ENCODE measurements at regions not wholly inside any gene's neighbourhood (a gene's known extent, or its start where the extent isn't known, plus 50 kb on each side); places are given as distances from the start of the nearest gene placed in this dataset.

DNA sequence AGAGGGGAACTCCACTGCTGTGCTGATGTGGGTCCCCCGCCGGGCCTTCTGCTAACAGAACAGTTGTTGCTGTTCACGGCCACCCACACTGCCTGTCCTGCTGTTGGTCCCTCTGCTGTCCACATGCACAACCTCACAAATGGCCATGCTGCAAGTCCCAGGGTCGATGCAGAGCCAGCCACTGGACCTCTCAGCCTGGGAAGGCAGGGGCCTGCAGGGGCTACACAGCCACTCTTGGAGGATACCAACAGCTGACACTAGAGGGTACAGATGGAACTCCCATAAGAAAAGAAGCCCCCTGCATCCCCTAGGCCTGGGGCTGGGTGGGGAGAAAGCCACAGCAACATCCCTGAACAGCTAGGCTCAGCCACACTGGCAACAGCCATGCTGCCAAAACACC is 104.4 kb upstream of the IQSEC1 start:
- H3K27ac ChIP-seq, result no peak overlapping the region

DNA sequence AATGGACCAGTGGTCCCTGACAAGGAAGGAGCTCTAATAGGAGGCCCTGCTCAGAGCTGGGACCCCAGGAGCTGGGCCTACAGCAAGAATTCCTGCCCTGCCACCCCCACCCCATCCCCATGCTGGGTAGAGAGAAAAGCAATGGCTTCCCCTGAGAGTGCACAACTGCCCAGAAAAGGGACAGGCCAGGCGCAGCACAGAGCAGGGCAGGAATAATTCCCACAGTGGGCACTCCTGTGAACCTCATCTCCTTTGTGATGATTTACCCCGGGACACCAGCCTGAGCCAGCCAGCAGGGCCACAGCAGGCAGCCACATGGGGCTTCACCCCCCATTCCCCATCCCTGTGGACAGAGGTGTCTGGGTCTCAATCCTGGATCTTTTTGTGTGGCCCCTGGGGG is 104.0 kb upstream of the IQSEC1 start:
- no peak overlapping the region for H3K27ac ChIP-seq

More for the DNA sequence above, 104.4 kb upstream of the IQSEC1 start:
- DNase-seq (ENCODE audit: low read depth, low spot score), result no peak

GRCh38 chr3:13176445-13176844 is 103.2 kb upstream of the IQSEC1 start:
- DNase-seq (ENCODE audit: low read depth, low spot score), result no peak
- no peak overlapping the region for H3K27ac ChIP-seq

More for the DNA sequence above, 104.0 kb upstream of the IQSEC1 start:
- DNase-seq (ENCODE audit: low read depth, low spot score), result no peak

DNA sequence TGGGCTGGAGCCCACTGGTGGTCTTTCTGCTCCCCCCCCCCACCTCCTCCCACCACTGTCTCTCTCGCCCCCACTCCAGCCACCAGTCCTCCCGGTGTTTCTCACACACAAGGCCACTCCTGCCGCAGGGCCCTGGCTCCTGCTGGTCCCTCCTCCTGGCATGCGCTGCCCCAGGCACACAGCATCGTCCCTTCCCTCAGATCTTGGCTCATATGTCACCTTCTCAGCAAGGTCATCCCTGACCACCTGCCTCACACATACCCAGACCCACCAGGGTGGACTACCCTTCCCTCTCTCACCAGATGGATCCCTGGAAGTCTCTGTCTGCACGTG is 101.5 kb upstream of the IQSEC1 start:
- DNase-seq (ENCODE audit: low read depth, low spot score), result no peak

GRCh38 chr3:13174011-13174802 is 101.0 kb upstream of the IQSEC1 start:
- H3K27ac ChIP-seq, result no peak overlapping the region
- DNase-seq (ENCODE audit: low read depth, low spot score), result no peak

More for the DNA sequence above, 101.5 kb upstream of the IQSEC1 start:
- no peak overlapping the region for H3K27ac ChIP-seq

- H3K27ac ChIP-seq, result no peak overlapping the region
- no peak for DNase-seq (ENCODE audit: low read depth, low spot score)
These were observed 100.0 kb upstream of the IQSEC1 start for GRCh38 chr3:13173186-13173585.

DNA sequence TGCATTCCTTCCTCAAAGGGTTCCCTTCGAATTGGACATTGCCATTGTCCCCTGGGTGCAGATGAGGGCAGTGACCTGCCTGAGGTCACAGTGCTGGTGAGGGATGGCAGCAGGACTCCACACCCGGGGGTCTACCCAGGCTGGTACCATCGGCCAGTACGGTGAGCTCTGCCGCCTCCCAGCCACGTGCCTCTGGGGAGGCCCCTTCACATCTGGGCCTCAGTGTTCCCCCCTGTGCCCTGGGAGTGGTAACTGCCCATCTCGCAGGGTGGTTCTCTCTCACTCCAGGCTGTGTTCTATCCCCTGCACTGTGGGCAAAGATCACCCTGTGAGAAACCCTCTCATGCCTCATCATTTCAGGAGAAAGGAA is 99.4 kb upstream of the IQSEC1 start:
- no peak overlapping the region for H3K27ac ChIP-seq
- DNase-seq (ENCODE audit: low read depth, low spot score), result no peak

GRCh38 chr3:13171704-13172643 is 98.7 kb upstream of the IQSEC1 start:
- DNase-seq (ENCODE audit: low read depth, low spot score), result no peak
- no peak overlapping the region for H3K27ac ChIP-seq

- H3K27ac ChIP-seq, result no peak overlapping the region
- no peak for DNase-seq (ENCODE audit: low read depth, low spot score)
These were observed 97.1 kb upstream of the IQSEC1 start for GRCh38 chr3:13170317-13170716.

DNA sequence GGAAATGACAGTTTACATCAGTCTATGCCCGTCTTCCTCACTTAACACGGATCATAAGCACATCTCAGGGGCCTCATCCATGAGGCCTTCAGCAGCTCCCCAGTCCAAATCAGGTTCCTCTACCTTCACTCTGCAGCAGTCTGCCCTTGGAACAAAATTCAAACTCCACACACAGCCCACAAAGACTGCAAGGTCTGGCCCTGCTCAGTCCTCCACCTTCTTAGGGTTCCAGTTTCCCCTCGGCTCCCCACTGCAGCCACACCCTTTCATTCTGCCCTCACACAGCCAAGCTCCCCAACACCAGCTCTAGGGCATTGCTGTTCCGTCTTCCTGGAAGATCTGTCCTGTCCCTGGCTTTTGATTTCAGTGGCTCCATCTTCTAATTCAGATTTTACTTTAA is 95.2 kb upstream of the IQSEC1 start:
- DNase-seq (ENCODE audit: low read depth, low spot score), result no peak
- no peak overlapping the region for H3K27ac ChIP-seq

DNA sequence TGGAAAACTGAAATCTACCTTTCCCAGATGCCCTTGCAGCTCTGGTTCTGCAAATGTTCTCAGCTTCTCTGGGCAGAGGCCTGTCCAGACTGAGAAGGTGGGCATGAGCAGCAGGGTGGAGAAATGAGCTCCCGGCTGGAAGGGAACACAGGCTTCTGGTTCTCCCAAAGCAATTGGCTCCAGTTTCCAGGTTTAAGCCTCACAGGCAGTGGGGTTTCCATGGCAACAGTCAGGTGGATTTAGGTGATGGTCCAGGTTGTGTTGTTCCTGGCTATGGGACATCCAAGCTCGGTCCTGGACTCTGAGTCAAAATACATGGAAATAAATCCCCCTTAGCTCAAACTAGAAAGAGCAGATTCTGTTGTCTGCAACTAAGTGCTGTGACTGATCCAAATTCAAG is 94.6 kb upstream of the IQSEC1 start:
- no peak overlapping the region for H3K27ac ChIP-seq
- DNase-seq (ENCODE audit: low read depth, low spot score), result no peak

DNA sequence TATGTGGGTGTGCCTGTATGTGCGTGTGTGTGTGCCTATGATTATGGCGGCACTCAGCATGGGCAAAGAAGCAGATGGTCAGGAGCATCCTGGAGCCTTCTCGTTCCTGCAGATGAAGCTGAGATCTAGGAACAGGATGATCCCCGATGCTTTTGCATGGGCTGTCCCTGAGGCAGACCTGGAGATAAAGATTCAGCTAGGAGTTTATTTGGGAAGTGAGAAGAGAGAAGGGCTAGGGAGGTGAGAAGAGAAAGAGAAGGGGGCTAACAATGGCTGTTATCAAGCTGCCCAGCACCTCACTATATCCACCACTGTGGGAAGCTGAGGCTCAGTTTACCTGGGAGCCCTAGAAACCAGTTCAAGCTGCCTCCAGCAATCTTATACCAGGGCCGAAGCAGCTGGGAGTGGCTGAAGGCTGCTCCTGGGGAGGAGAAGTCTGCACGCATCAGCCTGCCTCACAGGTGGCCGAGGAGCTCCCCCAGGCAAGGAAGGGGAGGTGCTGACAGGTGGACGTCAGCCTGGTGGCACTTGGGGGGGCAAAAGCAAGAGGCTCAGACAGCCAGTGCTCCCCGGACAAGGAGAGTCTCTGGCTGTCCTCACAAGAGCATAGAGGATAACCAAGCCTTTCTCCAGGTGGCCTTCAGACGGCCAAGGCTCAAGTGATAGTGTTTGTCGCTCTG is 94.0 kb upstream of the IQSEC1 start:
- DNase-seq (ENCODE audit: low read depth, low spot score), result no peak
- no peak overlapping the region for H3K27ac ChIP-seq

- DNase-seq (ENCODE audit: low read depth, low spot score), result no peak
- H3K27ac ChIP-seq, result no peak overlapping the region
These were observed 93.2 kb upstream of the IQSEC1 start for GRCh38 chr3:13166243-13167063.

GRCh38 chr3:13165576-13165975 is 92.3 kb upstream of the IQSEC1 start:
- DNase-seq (ENCODE audit: low read depth, low spot score), result no peak
- H3K27ac ChIP-seq, result no peak overlapping the region

GRCh38 chr3:13164893-13165492 is 91.8 kb upstream of the IQSEC1 start:
- H3K27ac ChIP-seq, result no peak overlapping the region
- no peak for DNase-seq (ENCODE audit: low read depth, low spot score)

- no peak overlapping the region for H3K27ac ChIP-seq
- DNase-seq (ENCODE audit: low read depth, low spot score), result no peak
These were observed 90.7 kb upstream of the IQSEC1 start for GRCh38 chr3:13163848-13164382.

DNA sequence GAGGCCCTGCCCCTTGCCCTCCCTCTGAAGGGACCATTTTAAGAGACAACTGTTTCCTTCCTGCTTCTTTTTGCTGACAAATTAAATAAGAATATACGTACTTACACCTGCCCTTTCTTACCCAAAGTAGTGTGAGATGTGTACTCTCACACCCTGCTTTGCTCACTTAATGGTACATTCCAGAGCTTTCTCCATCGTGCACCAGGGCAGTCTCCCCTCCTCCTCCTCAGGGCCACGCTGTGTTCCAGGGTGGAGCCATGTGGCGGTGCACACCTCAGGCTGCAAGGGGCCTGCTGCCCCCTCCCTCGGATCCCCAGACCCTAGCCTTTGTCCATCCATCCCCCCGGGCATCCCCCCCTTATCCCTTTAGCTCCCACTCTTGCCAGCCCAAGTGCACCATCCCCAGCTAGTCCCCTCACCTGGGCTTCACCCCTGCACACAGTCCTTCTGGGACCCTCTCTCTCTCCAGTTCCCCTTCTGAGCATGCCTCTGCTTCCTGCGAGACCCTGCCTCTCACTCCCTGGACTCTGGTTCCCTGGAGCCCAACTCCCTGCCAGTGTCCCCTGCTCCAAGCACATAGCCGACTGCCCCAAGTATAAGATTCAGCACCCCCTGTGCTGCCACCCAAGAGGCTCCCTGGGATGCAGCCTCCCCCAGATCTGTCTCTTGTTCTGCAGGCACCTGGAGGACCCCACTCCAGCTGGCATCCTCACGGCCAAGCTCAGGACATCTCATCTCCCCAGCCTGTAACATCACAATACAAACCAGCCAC is 89.5 kb upstream of the IQSEC1 start:
- H3K27ac ChIP-seq, result no peak overlapping the region
- DNase-seq (ENCODE audit: low read depth, low spot score), result no peak

DNA sequence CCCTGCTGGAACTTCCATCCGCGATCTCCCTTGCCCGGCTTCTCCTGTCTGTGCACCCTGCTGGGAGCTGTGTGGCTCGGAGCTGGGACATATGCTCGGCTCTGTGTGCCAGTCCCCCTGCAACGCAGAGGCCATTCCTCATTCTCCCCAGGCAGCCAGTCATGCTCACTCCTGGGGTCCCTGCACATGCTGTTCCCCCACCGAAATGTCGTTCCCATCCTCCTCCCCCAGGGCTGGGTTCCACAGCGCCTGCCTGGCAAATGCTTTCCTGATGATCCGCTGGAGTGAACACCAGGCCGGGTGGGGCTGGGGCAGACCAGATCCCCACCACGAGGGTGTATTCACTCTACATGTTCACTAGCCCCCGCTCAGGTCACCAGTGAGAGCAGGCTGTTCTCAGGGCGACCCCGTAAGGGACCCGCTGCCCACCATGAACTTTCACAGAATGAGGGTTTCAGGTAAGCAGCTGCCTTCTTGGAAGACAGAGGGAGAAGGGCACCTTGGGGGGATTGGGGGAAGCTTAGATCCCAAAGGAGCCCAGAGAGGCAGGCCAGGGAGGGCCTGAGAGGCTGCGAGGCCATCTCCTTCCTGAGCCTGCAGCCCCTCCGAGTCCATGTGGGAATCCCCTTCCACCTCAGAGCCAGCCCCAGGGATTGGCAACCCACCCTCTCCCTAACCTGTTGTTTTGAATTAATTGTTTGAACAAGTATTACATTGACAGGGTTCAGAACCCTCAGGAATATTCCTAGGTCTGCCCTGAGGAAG is 88.7 kb upstream of the IQSEC1 start:
- no peak for DNase-seq (ENCODE audit: low read depth, low spot score)
- H3K27ac ChIP-seq, result no peak overlapping the region

Data from epithelial cell of prostate (primary cell).